Loucy (cell line): ENCODE measurements at regions not wholly inside any gene's neighbourhood (a gene's known extent, or its start where the extent isn't known, plus 50 kb on each side); places are given as distances from the start of the nearest gene placed in this dataset.

Experiments
- EZH2phosphoT487 ChIP-seq: fragments of 200-600 bp; IDR thresholded peaks from 2 replicates; pipeline ENCODE4 v1.6.1; 2018; ENCODE audit warnings: antibody characterized with exemption, mild to moderate bottlenecking, moderate library complexity, borderline replicate concordance
- TF ChIP-seq, protein P1 (sequence below): fragments of 200-600 bp; sonication (generic); conservative IDR thresholded peaks from 2 replicates; pipeline ENCODE4 v1.5.1; 2014; ENCODE audit warnings: mild to moderate bottlenecking, antibody characterized with exemption, low read length

DNA sequence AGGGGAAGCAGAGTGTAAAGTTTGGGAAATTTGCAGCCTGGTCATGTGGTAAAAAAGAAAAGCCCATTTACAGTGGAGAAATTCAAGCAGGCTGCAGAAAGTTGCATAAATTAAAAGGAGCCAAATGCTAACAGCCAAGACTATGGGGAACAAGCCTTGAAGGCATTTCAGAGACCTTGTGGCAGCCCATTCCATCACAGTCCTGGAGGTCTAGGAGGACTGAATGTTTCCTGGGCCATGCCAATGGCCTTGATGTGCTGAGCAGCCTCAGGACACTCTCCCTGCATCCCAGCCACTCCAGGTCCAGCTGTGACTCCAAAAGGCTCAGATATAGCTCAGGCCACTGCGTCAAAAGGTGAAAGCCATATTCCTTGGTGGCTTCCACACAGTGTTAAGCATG is 1202.4 kb upstream of the ATXN8OS start:
- TF ChIP-seq, protein P1, sequence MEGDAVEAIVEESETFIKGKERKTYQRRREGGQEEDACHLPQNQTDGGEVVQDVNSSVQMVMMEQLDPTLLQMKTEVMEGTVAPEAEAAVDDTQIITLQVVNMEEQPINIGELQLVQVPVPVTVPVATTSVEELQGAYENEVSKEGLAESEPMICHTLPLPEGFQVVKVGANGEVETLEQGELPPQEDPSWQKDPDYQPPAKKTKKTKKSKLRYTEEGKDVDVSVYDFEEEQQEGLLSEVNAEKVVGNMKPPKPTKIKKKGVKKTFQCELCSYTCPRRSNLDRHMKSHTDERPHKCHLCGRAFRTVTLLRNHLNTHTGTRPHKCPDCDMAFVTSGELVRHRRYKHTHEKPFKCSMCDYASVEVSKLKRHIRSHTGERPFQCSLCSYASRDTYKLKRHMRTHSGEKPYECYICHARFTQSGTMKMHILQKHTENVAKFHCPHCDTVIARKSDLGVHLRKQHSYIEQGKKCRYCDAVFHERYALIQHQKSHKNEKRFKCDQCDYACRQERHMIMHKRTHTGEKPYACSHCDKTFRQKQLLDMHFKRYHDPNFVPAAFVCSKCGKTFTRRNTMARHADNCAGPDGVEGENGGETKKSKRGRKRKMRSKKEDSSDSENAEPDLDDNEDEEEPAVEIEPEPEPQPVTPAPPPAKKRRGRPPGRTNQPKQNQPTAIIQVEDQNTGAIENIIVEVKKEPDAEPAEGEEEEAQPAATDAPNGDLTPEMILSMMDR, result no peak
- no peak for TF ChIP-seq EZH2phosphoT487
